IPS-18a (cell line): ENCODE measurements at regions not wholly inside any gene's neighbourhood (a gene's known extent, or its start where the extent isn't known, plus 50 kb on each side); places are given as distances from the start of the nearest gene placed in this dataset.

Experiments used
- H3K27ac ChIP-seq: one replicate; pipeline ENCODE4 v1.5.1; 2013; ENCODE audit warnings: low read length
- H3K27me3 ChIP-seq: one replicate; pipeline ENCODE4 v1.6.1; 2013; ENCODE audit warnings: mild to moderate bottlenecking, low read length; ENCODE audit not compliant: control insufficient read depth, insufficient read depth
- H3K36me3 ChIP-seq: one replicate; pipeline ENCODE4 v1.6.1; 2013; ENCODE audit warnings: low read depth, low read length; ENCODE audit not compliant: control insufficient read depth
- H3K4me1 ChIP-seq: one replicate; pipeline ENCODE4 v1.6.1; 2013; ENCODE audit warnings: low read depth, low read length; ENCODE audit not compliant: control insufficient read depth
- H3K4me3 ChIP-seq: one replicate; pipeline ENCODE4 v1.5.1; 2013; ENCODE audit warnings: low read length
- H3K9ac ChIP-seq: one replicate; pipeline ENCODE4 v1.6.1; 2013; ENCODE audit warnings: mild to moderate bottlenecking, low read length, moderate library complexity
- H3K9me3 ChIP-seq: one replicate; pipeline ENCODE4 v1.6.1; 2013; ENCODE audit warnings: low read depth, low read length; ENCODE audit not compliant: control insufficient read depth

DNA sequence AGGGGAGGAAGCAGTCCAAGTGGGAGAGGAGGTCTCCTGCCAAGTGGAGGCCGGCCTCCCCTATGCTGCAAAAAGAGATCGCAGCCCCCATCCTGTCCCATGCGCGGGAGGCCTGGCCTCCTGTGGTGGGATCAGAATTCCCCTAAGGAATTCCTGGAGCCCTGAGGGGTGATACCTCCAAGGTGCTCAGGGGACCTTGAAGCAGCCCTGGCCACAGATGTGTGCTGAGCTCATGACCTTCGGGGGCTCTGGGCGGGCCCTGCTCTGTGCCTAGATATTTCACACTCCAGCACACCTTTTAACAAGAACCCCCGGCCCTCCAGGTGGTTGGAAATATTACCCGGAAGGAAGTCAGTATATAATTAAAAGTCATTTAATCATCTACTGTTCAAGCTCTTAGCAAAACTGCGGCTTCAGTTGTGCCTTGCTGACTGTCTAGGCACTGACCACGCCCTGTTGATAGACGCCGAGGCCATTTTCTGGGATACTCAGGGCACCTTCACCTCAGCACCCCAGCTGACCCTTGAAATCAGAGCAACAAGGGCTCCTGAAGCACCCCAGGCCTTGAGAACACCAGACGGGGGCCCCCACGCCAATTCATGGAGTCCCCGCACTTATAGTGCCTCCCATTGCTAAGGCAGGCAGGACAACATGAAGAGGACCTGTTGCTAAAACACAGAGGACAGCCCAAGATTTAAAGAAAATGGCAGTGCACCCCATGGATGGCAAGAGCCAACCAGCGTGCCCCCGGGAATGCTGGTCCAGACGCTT lies 119.1 kb downstream of the NDUFA10 start:
- H3K9me3 ChIP-seq = no peaks in the 10 kb centered on the region
- H3K9ac ChIP-seq = no peak overlapping the region
- peaks cover 15% of the 10 kb centered on the region for H3K4me1 ChIP-seq
- no peak overlapping the region for H3K4me3 ChIP-seq
- no peaks in the 10 kb centered on the region for H3K36me3 ChIP-seq
- peaks cover 5% of the 10 kb centered on the region for H3K27me3 ChIP-seq
- no peak overlapping the region for H3K27ac ChIP-seq

DNA sequence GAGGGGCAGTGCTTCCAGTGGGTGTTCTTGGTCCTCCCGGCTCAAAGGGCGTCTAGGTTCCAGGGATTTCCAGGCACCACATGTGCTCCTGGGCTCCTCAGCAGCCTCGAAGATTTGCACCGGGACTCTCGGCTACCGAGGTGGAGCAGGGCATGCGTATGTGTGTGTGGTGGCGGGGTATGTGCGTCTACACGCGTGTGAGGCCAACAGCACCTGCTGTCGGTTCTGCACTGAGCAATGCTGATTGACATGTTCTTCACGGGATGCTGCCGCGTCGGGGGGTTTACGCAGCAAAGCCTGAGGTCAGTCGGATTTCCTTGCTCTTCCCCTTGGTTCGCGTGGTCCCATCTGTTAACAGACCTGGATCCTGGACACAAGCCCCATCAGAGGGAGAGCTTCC lies 119.8 kb downstream of the NDUFA10 start:
- no peak overlapping the region for H3K4me3 ChIP-seq
- no peak overlapping the region for H3K9ac ChIP-seq
- no peak overlapping the region for H3K27ac ChIP-seq
- H3K36me3 ChIP-seq = no peaks in the 10 kb centered on the region
- peaks cover 5% of the 10 kb centered on the region for H3K27me3 ChIP-seq
- H3K4me1 ChIP-seq = peaks cover 15% of the 10 kb centered on the region
- no peaks in the 10 kb centered on the region for H3K9me3 ChIP-seq

DNA sequence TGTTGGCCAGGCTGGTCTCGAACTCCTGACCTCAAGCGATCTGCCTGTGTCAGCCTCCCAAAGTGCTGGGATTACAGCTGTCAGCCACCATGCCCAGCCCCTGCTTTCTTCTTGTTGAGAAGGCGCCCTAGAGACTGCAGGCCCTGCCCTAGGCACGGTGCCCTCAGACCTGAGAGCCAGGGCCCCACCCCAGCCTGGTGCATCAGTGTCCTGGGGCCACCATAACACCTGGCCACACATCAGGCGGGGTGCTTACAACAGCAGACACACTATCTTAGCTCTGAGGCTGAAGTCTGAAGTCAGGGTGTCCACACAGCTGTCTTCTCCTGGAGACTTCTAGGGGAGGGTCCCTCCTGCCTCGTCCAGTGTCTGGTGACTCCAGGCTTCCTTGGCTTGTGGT lies 120.6 kb downstream of the NDUFA10 start:
- Histone ChIP-seq H3K9ac (no peak overlapping the region), H3K27ac (no peak overlapping the region), H3K9me3 (no peaks in the 10 kb centered on the region), H3K27me3 (peaks cover 5% of the 10 kb centered on the region), H3K36me3 (no peaks in the 10 kb centered on the region), H3K4me3 (no peak overlapping the region), H3K4me1 (peaks cover 15% of the 10 kb centered on the region)

DNA sequence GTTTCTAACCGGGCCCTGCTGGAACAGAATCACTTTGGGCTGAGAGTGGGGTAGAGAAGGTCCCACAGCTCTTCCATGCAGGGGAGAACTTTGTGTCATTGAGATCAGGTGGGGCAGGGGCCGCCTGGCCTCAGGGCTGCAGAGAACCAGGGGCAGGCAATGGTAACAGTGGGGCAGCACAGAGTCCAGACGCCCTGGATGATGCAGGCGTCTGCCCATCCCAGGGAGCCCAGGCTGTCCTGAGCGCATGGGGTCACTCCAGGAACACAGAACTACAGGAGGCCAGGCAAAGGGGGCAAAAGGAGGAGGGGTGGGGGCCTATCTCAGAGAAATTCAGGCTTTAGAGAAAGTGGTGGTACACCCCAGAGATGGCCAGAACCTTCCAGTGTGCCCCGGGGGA lies 121.3 kb downstream of the NDUFA10 start:
- Histone ChIP-seq H3K9ac (no peak overlapping the region), H3K27ac (no peak overlapping the region)

GRCh38 chr2:239903210-239903609 lies 121.9 kb downstream of the NDUFA10 start:
- Histone ChIP-seq H3K27me3 (peaks cover 5% of the 10 kb centered on the region), H3K9ac (no peak overlapping the region), H3K36me3 (no peaks in the 10 kb centered on the region), H3K27ac (no peak overlapping the region), H3K4me3 (no peak overlapping the region), H3K4me1 (peaks cover 15% of the 10 kb centered on the region), H3K9me3 (no peaks in the 10 kb centered on the region)

More for the DNA sequence above, 121.3 kb downstream of the NDUFA10 start:
- peaks cover 5% of the 10 kb centered on the region for H3K27me3 ChIP-seq
- H3K4me3 ChIP-seq = no peak overlapping the region
- no peaks in the 10 kb centered on the region for H3K9me3 ChIP-seq
- peaks cover 15% of the 10 kb centered on the region for H3K4me1 ChIP-seq
- no peaks in the 10 kb centered on the region for H3K36me3 ChIP-seq

DNA sequence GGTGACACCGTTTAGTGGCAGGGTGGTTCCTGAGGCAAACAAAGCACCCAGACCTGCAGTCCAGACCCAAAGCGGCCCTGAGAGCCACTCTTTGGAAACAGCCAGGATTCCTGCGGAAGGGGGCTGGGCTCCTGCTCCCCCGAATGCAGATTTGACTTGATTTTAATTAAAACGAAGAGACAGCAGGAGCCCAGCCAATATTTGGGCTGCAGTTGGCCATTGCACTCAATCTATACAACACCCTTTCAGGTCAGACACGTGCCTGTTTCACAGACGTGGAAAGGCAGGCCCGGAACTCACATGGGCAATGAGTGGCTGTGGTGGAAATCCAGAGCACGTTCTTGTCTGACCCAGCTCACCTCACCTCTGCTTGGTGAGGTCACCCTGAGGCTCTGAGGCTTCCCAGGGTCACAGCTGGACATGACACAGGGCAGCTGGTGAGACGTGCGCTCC lies 122.4 kb downstream of the NDUFA10 start:
- peaks cover 5% of the 10 kb centered on the region for H3K27me3 ChIP-seq
- H3K4me3 ChIP-seq = no peak overlapping the region
- peaks cover 15% of the 10 kb centered on the region for H3K4me1 ChIP-seq
- no peak overlapping the region for H3K9ac ChIP-seq
- H3K36me3 ChIP-seq = no peaks in the 10 kb centered on the region
- H3K27ac ChIP-seq = no peak overlapping the region
- H3K9me3 ChIP-seq = no peaks in the 10 kb centered on the region

GRCh38 chr2:239898292-239898925 lies 126.7 kb downstream of the NDUFA10 start:
- Histone ChIP-seq H3K9me3 (no peaks in the 10 kb centered on the region), H3K4me3 (no peak overlapping the region), H3K4me1 (peaks cover 19% of the 10 kb centered on the region), H3K27ac (no peak overlapping the region), H3K9ac (no peak overlapping the region), H3K36me3 (no peaks in the 10 kb centered on the region), H3K27me3 (peaks cover 5% of the 10 kb centered on the region)

DNA sequence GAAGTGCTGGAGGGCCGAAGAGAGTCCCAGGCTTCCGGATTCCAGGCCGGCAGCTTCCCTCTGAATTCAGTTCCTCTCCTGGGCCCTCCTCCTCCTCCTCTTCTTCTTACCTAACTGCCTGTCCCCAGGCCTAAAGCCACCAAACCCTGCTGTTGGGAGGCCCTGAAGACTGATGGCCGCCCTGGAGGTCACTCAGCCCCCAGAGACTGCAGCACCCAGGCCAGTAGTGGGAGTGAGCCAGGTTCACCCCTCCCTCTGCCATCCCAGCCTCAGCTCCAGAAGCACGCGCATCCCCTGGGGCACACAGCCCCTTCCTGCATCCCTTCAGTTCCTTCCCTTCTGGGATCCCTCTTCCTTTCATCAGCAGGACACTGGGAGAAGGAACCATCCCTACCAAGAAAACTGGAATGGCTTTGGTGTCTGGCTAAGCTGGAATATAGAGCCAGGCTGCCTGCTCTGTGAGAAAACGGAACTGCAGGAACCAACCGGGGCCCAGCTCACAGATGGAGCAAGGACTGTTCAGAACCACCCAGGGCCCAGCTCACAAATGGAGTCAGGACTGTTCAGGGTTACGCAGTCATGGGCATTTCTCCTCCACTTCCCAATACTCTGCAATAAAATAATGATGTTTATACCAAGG lies 127.4 kb downstream of the NDUFA10 start:
- peaks cover 12% of the 10 kb centered on the region for H3K4me1 ChIP-seq
- no peaks in the 10 kb centered on the region for H3K9me3 ChIP-seq
- H3K36me3 ChIP-seq = no peaks in the 10 kb centered on the region
- H3K9ac ChIP-seq = no peak overlapping the region
- no peak overlapping the region for H3K4me3 ChIP-seq
- no peaks in the 10 kb centered on the region for H3K27me3 ChIP-seq
- H3K27ac ChIP-seq = no peak overlapping the region

GRCh38 chr2:239896075-239896474 lies 129.1 kb downstream of the NDUFA10 start:
- Histone ChIP-seq H3K4me1 (peaks cover 5% of the 10 kb centered on the region), H3K36me3 (no peaks in the 10 kb centered on the region), H3K9ac (no peak overlapping the region), H3K27me3 (no peaks in the 10 kb centered on the region), H3K9me3 (no peaks in the 10 kb centered on the region), H3K27ac (no peak overlapping the region), H3K4me3 (no peak overlapping the region)

- H3K4me1 ChIP-seq = peaks cover 5% of the 10 kb centered on the region
- H3K36me3 ChIP-seq = no peaks in the 10 kb centered on the region
- no peaks in the 10 kb centered on the region for H3K27me3 ChIP-seq
- H3K27ac ChIP-seq = no peak overlapping the region
- no peaks in the 10 kb centered on the region for H3K9me3 ChIP-seq
- no peak overlapping the region for H3K9ac ChIP-seq
- no peak overlapping the region for H3K4me3 ChIP-seq
Observed at GRCh38 chr2:239895669-239896068, 129.5 kb downstream of the NDUFA10 start.

DNA sequence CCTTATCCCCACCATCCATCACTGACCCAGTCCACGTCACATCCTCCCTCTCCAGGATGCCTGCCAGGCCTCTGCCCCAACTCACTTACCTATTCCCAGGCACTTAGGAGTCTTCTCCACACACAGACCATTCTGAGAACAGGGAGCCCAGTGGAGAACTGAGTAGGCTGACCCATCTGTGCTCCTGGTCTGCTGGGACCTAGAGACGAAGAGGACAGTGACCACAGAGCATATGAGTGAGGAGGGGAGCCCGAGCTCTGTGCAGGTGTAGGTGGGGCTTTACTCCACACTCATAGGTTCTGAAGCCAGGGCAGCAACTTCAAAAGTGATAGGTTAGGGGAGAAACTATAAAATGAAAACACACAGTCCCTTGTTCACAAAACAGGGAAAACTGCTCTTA lies 130.0 kb downstream of the NDUFA10 start:
- no peak overlapping the region for H3K4me3 ChIP-seq

More for the DNA sequence above, 130.0 kb downstream of the NDUFA10 start:
- H3K36me3 ChIP-seq = no peaks in the 10 kb centered on the region
- no peak overlapping the region for H3K9ac ChIP-seq
- H3K4me1 ChIP-seq = peaks cover 5% of the 10 kb centered on the region
- H3K27me3 ChIP-seq = no peaks in the 10 kb centered on the region
- no peaks in the 10 kb centered on the region for H3K9me3 ChIP-seq
- no peak overlapping the region for H3K27ac ChIP-seq
